BE2C (cell line): ENCODE measurements at regions not wholly inside any gene's neighbourhood (a gene's known extent, or its start where the extent isn't known, plus 50 kb on each side); places are given as distances from the start of the nearest gene placed in this dataset.

Source experiments
- DNase-seq: peaks from one replicate; pipeline ENCODE4 v3.0.0-alpha.2; 2020
- H3K27me3 ChIP-seq: fragments of 250-450 bp; sonication (Bioruptor Pico); 2 replicates; pipeline ENCODE4 v1.5.1; 2020; ENCODE audit warnings: mild to moderate bottlenecking
- H3K36me3 ChIP-seq: fragments of 250-450 bp; sonication (Bioruptor Pico); 2 replicates; pipeline ENCODE4 v1.5.1; 2020; ENCODE audit warnings: mild to moderate bottlenecking
- H3K4me1 ChIP-seq: fragments of 250-450 bp; sonication (Bioruptor Pico); 2 replicates; pipeline ENCODE4 v1.5.1; 2020
- H3K4me3 ChIP-seq: 2 replicates; pipeline ENCODE4 v1.5.1; 2011; ENCODE audit warnings: low read depth, low read length
- H3K9me3 ChIP-seq: fragments of 250-450 bp; sonication (Bioruptor Pico); 2 replicates; pipeline ENCODE4 v1.5.1; 2020
- TF ChIP-seq, protein P1 (sequence below): IDR thresholded peaks from 2 replicates; pipeline ENCODE4 v1.5.1; 2012; ENCODE audit warnings: mild to moderate bottlenecking, low read depth, low read length

DNA sequence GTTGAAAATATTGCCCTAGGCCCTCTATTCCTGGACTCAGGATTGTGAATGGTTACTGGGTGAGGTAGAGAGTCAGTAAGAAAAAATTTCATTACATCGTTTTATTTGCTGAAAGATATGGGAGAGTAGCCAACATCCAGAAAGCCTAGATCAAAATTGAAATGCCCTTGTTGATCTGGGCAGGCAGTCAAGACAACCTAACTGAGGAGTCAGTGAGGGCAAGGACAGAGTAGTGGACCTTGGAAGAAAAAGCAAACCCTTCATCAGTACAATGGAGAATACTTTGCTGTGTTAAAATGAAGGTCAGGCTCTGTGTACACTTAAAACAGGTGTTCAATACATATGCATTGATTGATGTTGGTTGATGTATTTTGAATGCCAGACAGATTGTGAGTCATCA lies 576.7 kb downstream of the OLFM4 start:
- Histone ChIP-seq H3K9me3 (no peaks in the 10 kb centered on the region; the same call in 1 of the 2 replicates), H3K4me1 (no peaks in the 10 kb centered on the region), H3K36me3 (no peaks in the 10 kb centered on the region), H3K4me3 (no peak overlapping the region), H3K27me3 (no peaks in the 10 kb centered on the region)
- no peak for DNase-seq
- TF ChIP-seq, protein P1, sequence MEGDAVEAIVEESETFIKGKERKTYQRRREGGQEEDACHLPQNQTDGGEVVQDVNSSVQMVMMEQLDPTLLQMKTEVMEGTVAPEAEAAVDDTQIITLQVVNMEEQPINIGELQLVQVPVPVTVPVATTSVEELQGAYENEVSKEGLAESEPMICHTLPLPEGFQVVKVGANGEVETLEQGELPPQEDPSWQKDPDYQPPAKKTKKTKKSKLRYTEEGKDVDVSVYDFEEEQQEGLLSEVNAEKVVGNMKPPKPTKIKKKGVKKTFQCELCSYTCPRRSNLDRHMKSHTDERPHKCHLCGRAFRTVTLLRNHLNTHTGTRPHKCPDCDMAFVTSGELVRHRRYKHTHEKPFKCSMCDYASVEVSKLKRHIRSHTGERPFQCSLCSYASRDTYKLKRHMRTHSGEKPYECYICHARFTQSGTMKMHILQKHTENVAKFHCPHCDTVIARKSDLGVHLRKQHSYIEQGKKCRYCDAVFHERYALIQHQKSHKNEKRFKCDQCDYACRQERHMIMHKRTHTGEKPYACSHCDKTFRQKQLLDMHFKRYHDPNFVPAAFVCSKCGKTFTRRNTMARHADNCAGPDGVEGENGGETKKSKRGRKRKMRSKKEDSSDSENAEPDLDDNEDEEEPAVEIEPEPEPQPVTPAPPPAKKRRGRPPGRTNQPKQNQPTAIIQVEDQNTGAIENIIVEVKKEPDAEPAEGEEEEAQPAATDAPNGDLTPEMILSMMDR: no peak

DNA sequence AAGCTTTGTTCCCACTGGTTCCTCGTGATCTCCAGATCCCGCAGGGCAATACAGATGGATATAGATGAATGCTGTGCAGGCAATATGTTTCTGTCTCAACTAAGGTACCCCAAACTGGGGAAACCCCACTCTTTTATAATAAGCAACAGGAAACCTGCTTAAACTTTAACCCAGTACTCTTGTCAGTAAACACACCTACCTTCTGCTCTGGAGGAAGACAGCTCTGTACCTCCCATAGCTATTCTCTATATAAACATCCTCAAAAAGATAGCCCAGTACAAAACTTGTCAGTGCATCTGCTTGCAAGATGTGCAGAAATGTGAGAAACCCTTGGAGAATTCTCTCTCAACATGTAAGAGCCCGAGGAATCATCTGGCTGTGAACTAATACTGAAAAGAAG lies 583.6 kb downstream of the OLFM4 start:
- no peak for DNase-seq
- TF ChIP-seq, protein P1: no peak
- Histone ChIP-seq H3K27me3 (no peaks in the 10 kb centered on the region), H3K9me3 (no peaks in the 10 kb centered on the region), H3K4me3 (no peak overlapping the region), H3K4me1 (no peaks in the 10 kb centered on the region), H3K36me3 (no peaks in the 10 kb centered on the region)

DNA sequence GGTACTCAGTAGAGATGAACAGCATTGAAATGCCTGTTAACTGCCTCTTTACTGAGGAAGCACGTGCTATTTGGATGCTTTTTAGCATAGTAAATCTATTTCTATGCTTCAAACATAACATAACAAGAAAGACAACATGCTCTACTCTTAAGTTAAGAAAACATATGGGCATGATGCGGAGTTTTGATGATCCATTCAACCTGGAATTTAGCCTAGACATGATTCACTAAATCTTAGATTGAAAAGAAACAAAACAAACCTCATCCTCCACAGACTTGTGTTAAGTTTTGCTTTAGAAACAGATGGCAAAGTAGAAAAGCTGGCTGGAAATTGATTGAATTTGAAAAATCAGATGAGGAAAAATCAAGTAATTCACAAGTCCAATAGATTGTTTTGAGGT lies 593.8 kb downstream of the OLFM4 start:
- Histone ChIP-seq H3K27me3 (no peaks in the 10 kb centered on the region), H3K9me3 (no peaks in the 10 kb centered on the region), H3K4me1 (no peaks in the 10 kb centered on the region), H3K4me3 (no peak overlapping the region), H3K36me3 (no peaks in the 10 kb centered on the region)
- no peak for DNase-seq
- TF ChIP-seq, protein P1: no peak

DNA sequence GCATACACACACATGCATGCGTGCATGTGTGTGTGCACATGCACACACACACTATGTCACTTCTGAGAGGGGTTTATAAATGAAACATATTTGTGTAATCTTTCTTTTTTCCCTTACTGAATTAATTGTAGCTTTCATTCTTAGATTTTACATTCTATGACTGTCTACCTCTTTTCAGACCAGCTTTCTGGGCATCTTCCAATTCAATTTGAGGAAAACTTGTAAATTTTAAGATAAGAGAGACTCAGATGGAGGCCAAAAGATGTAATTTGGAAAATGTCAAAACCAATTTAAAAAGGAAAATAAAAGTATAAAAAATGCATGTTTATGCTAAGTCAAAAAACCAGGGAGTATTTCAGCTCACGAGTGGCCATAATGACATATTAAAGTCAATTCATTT lies 594.5 kb downstream of the OLFM4 start:
- H3K9me3 ChIP-seq: no peaks in the 10 kb centered on the region
- H3K4me3 ChIP-seq: no peak overlapping the region
- TF ChIP-seq, protein P1: no peak
- DNase-seq: no peak
- no peaks in the 10 kb centered on the region for H3K27me3 ChIP-seq
- no peaks in the 10 kb centered on the region for H3K36me3 ChIP-seq
- no peaks in the 10 kb centered on the region for H3K4me1 ChIP-seq

DNA sequence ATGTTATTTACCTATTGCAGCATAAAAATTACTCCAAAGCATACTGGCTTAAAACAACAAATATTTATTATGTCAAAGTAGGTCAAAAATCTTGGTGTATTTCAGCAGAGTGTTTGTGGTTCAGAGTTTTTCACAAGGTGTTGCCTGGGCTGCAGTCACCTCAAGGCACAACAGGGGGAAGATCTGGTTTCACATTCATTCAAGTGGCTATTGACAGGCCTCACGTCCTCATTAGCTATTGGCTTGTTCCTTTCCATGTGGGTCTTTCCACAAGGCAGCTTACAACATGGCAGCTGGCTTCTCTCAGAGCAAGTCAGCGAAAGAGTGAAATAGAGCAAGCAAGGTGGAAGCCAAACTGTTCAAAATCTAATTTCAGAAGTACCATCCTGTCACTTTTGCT lies 602.9 kb downstream of the OLFM4 start:
- no peaks in the 10 kb centered on the region for H3K4me1 ChIP-seq
- H3K4me3 ChIP-seq: no peak overlapping the region
- no peaks in the 10 kb centered on the region for H3K36me3 ChIP-seq
- no peaks in the 10 kb centered on the region for H3K27me3 ChIP-seq
- no peaks in the 10 kb centered on the region for H3K9me3 ChIP-seq
- DNase-seq: no peak
- TF ChIP-seq, protein P1: no peak

DNA sequence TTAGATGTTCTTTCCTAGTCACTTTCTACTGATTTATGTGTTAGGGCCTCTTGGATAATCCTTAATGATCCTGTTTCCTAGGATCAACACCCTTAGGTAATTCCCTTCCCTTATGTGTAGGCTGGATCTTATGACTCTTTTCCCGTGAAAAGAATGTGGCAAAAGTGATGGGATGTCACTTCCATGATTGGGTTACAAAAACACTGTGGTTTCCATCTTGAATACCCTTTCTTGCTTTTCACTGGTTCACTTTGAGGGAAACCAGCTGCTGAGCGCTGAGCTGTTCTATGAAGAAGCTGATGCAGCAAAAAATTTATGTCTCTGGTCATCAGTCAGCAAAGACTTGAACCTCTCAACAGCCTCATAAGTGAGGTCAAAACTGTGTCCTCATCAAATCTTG lies 609.4 kb downstream of the OLFM4 start:
- H3K27me3 ChIP-seq: no peaks in the 10 kb centered on the region
- H3K4me3 ChIP-seq: no peak overlapping the region
- H3K36me3 ChIP-seq: no peaks in the 10 kb centered on the region
- H3K9me3 ChIP-seq: no peaks in the 10 kb centered on the region; the same call in none of the 2 replicates
- no peak for DNase-seq
- H3K4me1 ChIP-seq: no peaks in the 10 kb centered on the region
- TF ChIP-seq, protein P1: no peak
